IMR-90 (cell line): ENCODE measurements at regions not wholly inside any gene's neighbourhood (a gene's known extent, or its start where the extent isn't known, plus 50 kb on each side); places are given as distances from the start of the nearest gene placed in this dataset.

Experiments
- ATAC-seq: fragments of 200-7000 bp; cut with Tn5 transposase; 2 replicates; pipeline ENCODE4 v1.9.1; 2020; ENCODE audit warnings: low read depth, mild to moderate bottlenecking, moderate library complexity
- BruUV-seq: library from RNA; stranded (reverse); fragments of 400-500 nt; replicated peaks from 2 replicates; lab custom pipeline; 2021; lab: Mats Ljungman, UMichigan
- CTCF ChIA-PET: fragments of 300-600 bp; formaldehyde crosslinking; extraction: SDS; loops from one replicate; lab custom pipeline; 2021; ENCODE audit warnings: antibody characterized with exemption; lab: Yijun Ruan, JAX
- POLR2A ChIA-PET: fragments of 300-600 bp; sonication (Branson Sonifier 250); formaldehyde crosslinking; loops from one replicate; lab custom pipeline; 2022; ENCODE audit warnings: antibody characterized with exemption; ENCODE audit not compliant: unreplicated experiment; lab: Charles Lee
- DNase-seq: peaks from one replicate; pipeline ENCODE4 v3.0.0; 2013
- H2AFZ ChIP-seq: replicated peaks from 2 replicates; pipeline ENCODE3; 2013; ENCODE audit warnings: low read length, mild to moderate bottlenecking; ENCODE audit not compliant: poor library complexity
- H2AK5ac ChIP-seq: 2 replicates; pipeline ENCODE4 v1.6.1; 2013; ENCODE audit warnings: low read depth, low read length, inconsistent platforms
- H2AK9ac ChIP-seq: replicated peaks from 2 replicates; pipeline ENCODE3; 2013; ENCODE audit warnings: mild to moderate bottlenecking, low read depth, low read length, moderate library complexity; ENCODE audit not compliant: poor library complexity
- H2BK120ac ChIP-seq: 2 replicates; pipeline ENCODE4 v1.6.1; 2013; ENCODE audit warnings: low read depth, low read length, inconsistent platforms
- H2BK15ac ChIP-seq: 3 replicates; pipeline ENCODE4 v1.6.1; 2013; ENCODE audit warnings: low read depth, low read length, inconsistent platforms
- H2BK20ac ChIP-seq: 2 replicates; pipeline ENCODE4 v1.6.1; 2013; ENCODE audit warnings: low read depth, mild to moderate bottlenecking, inconsistent platforms, low read length, moderate library complexity
- H2BK5ac ChIP-seq: 2 replicates; pipeline ENCODE4 v1.6.1; 2013; ENCODE audit warnings: mild to moderate bottlenecking, low read depth, low read length, inconsistent platforms; ENCODE audit not compliant: poor library complexity, severe bottlenecking
- H3K14ac ChIP-seq: replicated peaks from 2 replicates; pipeline ENCODE4 v1.6.1; 2013; ENCODE audit warnings: low read depth, low read length, inconsistent platforms
- H3K18ac ChIP-seq: 2 replicates; pipeline ENCODE4 v1.6.1; 2013; ENCODE audit warnings: low read depth, low read length, control low read depth
- H3K23ac ChIP-seq: 2 replicates; pipeline ENCODE4 v1.6.1; 2013; ENCODE audit warnings: low read depth, low read length, inconsistent platforms
- H3K27ac ChIP-seq: 2 replicates; pipeline ENCODE4 v1.5.1; 2013; ENCODE audit warnings: mild to moderate bottlenecking, control low read depth, low read length; ENCODE audit not compliant: insufficient read depth
- H3K27me3 ChIP-seq: 2 replicates; pipeline ENCODE4 v1.6.1; 2013; ENCODE audit warnings: low read length; ENCODE audit not compliant: control insufficient read depth, insufficient read depth
- H3K36me3 ChIP-seq: 2 replicates; pipeline ENCODE4 v1.6.1; 2013; ENCODE audit warnings: low read length, mixed read lengths; ENCODE audit not compliant: control insufficient read depth, insufficient read depth
- H3K4ac ChIP-seq: 2 replicates; pipeline ENCODE4 v1.6.1; 2013; ENCODE audit warnings: low read depth, low read length, inconsistent platforms
- H3K4me1 ChIP-seq: 2 replicates; pipeline ENCODE4 v1.6.1; 2013; ENCODE audit warnings: low read length, mixed read lengths; ENCODE audit not compliant: control insufficient read depth, insufficient read depth
- H3K4me2 ChIP-seq: 2 replicates; pipeline ENCODE4 v1.6.1; 2013; ENCODE audit warnings: low read depth, mild to moderate bottlenecking, control low read depth, low read length, moderate library complexity
- H3K4me3 ChIP-seq: 2 replicates; pipeline ENCODE4 v1.5.1; 2013; ENCODE audit warnings: low read depth, mild to moderate bottlenecking, control low read depth, low read length, moderate library complexity; ENCODE audit not compliant: insufficient read depth
- H3K56ac ChIP-seq: 2 replicates; pipeline ENCODE4 v1.6.1; 2013; ENCODE audit warnings: low read length, inconsistent platforms; ENCODE audit not compliant: insufficient read depth; ENCODE audit errors: extremely low read depth
- H3K79me1 ChIP-seq, 2 experiments: 2 replicates each; pipeline ENCODE4 v1.6.1; 2013; ENCODE audit warnings: low read length in 2 of 2, inconsistent platforms in 1 of 2, low read depth in 1 of 2
- H3K9ac ChIP-seq: 2 replicates; pipeline ENCODE4 v1.6.1; 2013; ENCODE audit warnings: low read depth, low read length, control low read depth
- H3K9me1 ChIP-seq: 2 replicates; pipeline ENCODE4 v1.6.1; 2013; ENCODE audit warnings: low read length, inconsistent platforms; ENCODE audit not compliant: insufficient read depth
- H3K9me3 ChIP-seq: 2 replicates; pipeline ENCODE4 v1.6.1; 2013; ENCODE audit warnings: low read length; ENCODE audit not compliant: control insufficient read depth, insufficient read depth
- H4K20me1 ChIP-seq: 2 replicates; pipeline ENCODE4 v1.6.1; 2013; ENCODE audit warnings: low read length, inconsistent platforms; ENCODE audit not compliant: insufficient read depth
- H4K5ac ChIP-seq: 2 replicates; pipeline ENCODE4 v1.6.1; 2013; ENCODE audit warnings: mild to moderate bottlenecking, low read depth, low read length, control low read depth
- H4K8ac ChIP-seq, 2 experiments: 2 replicates each; pipeline ENCODE4 v1.6.1; 2013; ENCODE audit warnings: low read depth in 2 of 2, low read length in 2 of 2, control low read depth in 1 of 2, inconsistent platforms in 1 of 2
- H4K91ac ChIP-seq: 2 replicates; pipeline ENCODE4 v1.6.1; 2013; ENCODE audit warnings: low read depth, low read length, inconsistent platforms; ENCODE audit not compliant: insufficient read depth
- CEBPB ChIP-seq: IDR thresholded peaks from 2 replicates; pipeline ENCODE4 v1.6.1; 2012; ENCODE audit warnings: low read depth, low read length, improper control_type of control experiment
- CHD1 ChIP-seq: IDR thresholded peaks from 2 replicates; pipeline ENCODE4 v1.6.1; 2012; ENCODE audit warnings: low read depth, low read length, improper control_type of control experiment
- CTCF ChIP-seq: conservative IDR thresholded peaks from 2 replicates; pipeline ENCODE4 v1.5.1; 2012; ENCODE audit warnings: mild to moderate bottlenecking, low read depth, low read length, improper control_type of control experiment
- FOS ChIP-seq: fragments of 150-350 bp; IDR thresholded peaks from 2 replicates; pipeline ENCODE4 v1.6.1; 2016; ENCODE audit warnings: low read depth, low read length
- MAFK ChIP-seq: IDR thresholded peaks from 2 replicates; pipeline ENCODE4 v1.6.1; 2012; ENCODE audit warnings: low read depth, low read length, improper control_type of control experiment
- MAZ ChIP-seq: IDR thresholded peaks from 2 replicates; pipeline ENCODE4 v1.6.1; 2012; ENCODE audit warnings: low read depth, mild to moderate bottlenecking, low read length, improper control_type of control experiment, moderate library complexity, borderline replicate concordance
- NFE2L2 ChIP-seq: fragments of 150-350 bp; IDR thresholded peaks from 2 replicates; pipeline ENCODE4 v1.6.1; 2016; ENCODE audit warnings: low read depth, mild to moderate bottlenecking, low read length
- POLR2A ChIP-seq: IDR thresholded peaks from 2 replicates; pipeline ENCODE4 v1.6.1; 2012; ENCODE audit warnings: mild to moderate bottlenecking, low read depth, low read length
- RAD21 ChIP-seq: IDR thresholded peaks from 2 replicates; pipeline ENCODE4 v1.6.1; 2012; ENCODE audit warnings: low read length, improper control_type of control experiment
- RCOR1 ChIP-seq: IDR thresholded peaks from 2 replicates; pipeline ENCODE4 v1.6.1; 2012; ENCODE audit warnings: mild to moderate bottlenecking, low read length, improper control_type of control experiment; ENCODE audit not compliant: insufficient replicate concordance
- RFX5 ChIP-seq: IDR thresholded peaks from 2 replicates; pipeline ENCODE4 v1.8.0; 2012; ENCODE audit warnings: low read depth, mild to moderate bottlenecking, low read length, moderate library complexity
- SMC3 ChIP-seq: fragments of 150-350 bp; IDR thresholded peaks from 2 replicates; pipeline ENCODE4 v1.6.1; 2016; ENCODE audit warnings: low read depth, mild to moderate bottlenecking, antibody characterized with exemption, low read length, moderate library complexity
- WGBS, 2 experiments: methylation state at CpG; one replicate each; pipeline versions ENCODE4 v1.1.5 to v1.1.7; 2013; ENCODE audit warnings: missing lambda C conversion rate in 2 of 2; ENCODE audit not compliant: insufficient read length in 1 of 2; ENCODE audit errors: extremely low coverage in 2 of 2; 5-methylcytosine and 5-hydroxymethylcytosine counted together
- dilution Hi-C: fragments of 300-500 bp; cut with HindIII; formaldehyde crosslinking; loops from one replicate; pipeline ENCODE4 v1.14.3; 2018; ENCODE audit warnings: low sequenced_read_pairs; ENCODE audit not compliant: unreplicated experiment
- in situ Hi-C: fragments of 300-500 bp; cut with MboI; formaldehyde crosslinking; loops from 3 replicates; pipeline ENCODE4 v1.14.3; 2019; ENCODE audit warnings: low sequenced_read_pairs, inconsistent platforms, mixed read lengths
- intact Hi-C: fragments of 100-400 bp; cut with micrococcal nuclease; formaldehyde crosslinking; loops from 2 replicates; pipeline ENCODE4 v1.10.0; 2022

GRCh38 chr14:53615252-53615651 lies 341.4 kb downstream of the BMP4 start:
- Histone ChIP-seq H2AK9ac (no peak overlapping the region), H3K14ac (no peak overlapping the region), H2AFZ (no peak overlapping the region), H3K36me3 (no peaks in the 10 kb centered on the region), H3K79me1 (no peaks in the 10 kb centered on the region), H2BK15ac (no peak overlapping the region), H2AK5ac (no peak overlapping the region), H3K27ac (no peak overlapping the region), H2BK5ac (no peak overlapping the region), H3K4me3 (no peak overlapping the region), H3K4ac (no peak overlapping the region), H4K20me1 (no peaks in the 10 kb centered on the region), H3K56ac (no peak overlapping the region), H4K8ac (no peak overlapping the region), H2BK20ac (no peak overlapping the region), H2BK120ac (no peak overlapping the region), H3K27me3 (0 out of 2 replicates have a peak, but pooled peaks cover 2% of the 10 kb centered on the region), H3K4me1 (peaks cover 11% of the 10 kb centered on the region), H3K9ac (no peak overlapping the region), H3K23ac (no peak overlapping the region), H4K5ac (no peak overlapping the region), H3K4me2 (no peak overlapping the region), H3K18ac (no peak overlapping the region), H3K9me3 (no peaks in the 10 kb centered on the region), H3K9me1 (peaks cover 7% of the 10 kb centered on the region), H4K91ac (no peak overlapping the region)
- DNase-seq, result no peak
- BruUV-seq, result no TSS peak
- dilution Hi-C loops (no loop called here), intact Hi-C loops (no loop called here), in situ Hi-C loops (no loop called here)
- ChIA-PET CTCF (no interaction called here), POLR2A (no interaction called here)
- no peak for TF ChIP-seq MAZ
- TF ChIP-seq SMC3, result no peak
- TF ChIP-seq CTCF, result no peak
- TF ChIP-seq RCOR1, result no peak
- no peak for TF ChIP-seq CHD1
- no peak for TF ChIP-seq MAFK
- TF ChIP-seq POLR2A, result no peak
- TF ChIP-seq NFE2L2, result no peak
- TF ChIP-seq RFX5, result no peak
- no peak for TF ChIP-seq RAD21
- TF ChIP-seq FOS, result no peak
- no peak for TF ChIP-seq CEBPB
- 79% methylated on average over 2 of the region's 3 CpGs; no CpG with 5 or more reads in 1 of the 2 experiments for WGBS, 2 experiments
- ATAC-seq, result no peak
